ENCODE measurements at regions not wholly inside any gene's neighbourhood (a gene's known extent, or its start where the extent isn't known, plus 50 kb on each side); places are given as distances from the start of the nearest gene placed in this dataset.

GRCh38 chr12:13283867-13284266 is 87.3 kb downstream of the EMP1 start:
- TF ChIP-seq CTCF (IDR thresholded peaks at IDR 0.05) = no peak
- Histone ChIP-seq H3K4me3 (no peak overlapping the region), H3K36me3 (no peaks in the 10 kb centered on the region), H3K27ac (no peak overlapping the region), H3K9ac (ENCODE audit: low read depth in 2 of 2, low read length in 2 of 2) (no peak overlapping the region), H3K27me3 (no peaks in the 10 kb centered on the region), H3K4me1 (no peaks in the 10 kb centered on the region), H3K9me3 (no peaks in the 10 kb centered on the region)
- intact Hi-C loops (cut with DNase I) = no loop called here
- no peak for DNase-seq

GRCh38 chr12:13282861-13283260 is 86.3 kb downstream of the EMP1 start:
- no peaks in the 10 kb centered on the region for H3K9me3 ChIP-seq
- H3K27me3 ChIP-seq = no peaks in the 10 kb centered on the region
- TF ChIP-seq CTCF (IDR thresholded peaks at IDR 0.05) = no peak
- no peak overlapping the region for H3K9ac ChIP-seq (ENCODE audit: low read depth in 2 of 2, low read length in 2 of 2)
- intact Hi-C loops (cut with DNase I) = no loop called here
- no peaks in the 10 kb centered on the region for H3K36me3 ChIP-seq
- no peak overlapping the region for H3K27ac ChIP-seq
- no peak overlapping the region for H3K4me3 ChIP-seq
- H3K4me1 ChIP-seq = no peaks in the 10 kb centered on the region
- DNase-seq = no peak

GRCh38 chr12:13278249-13278787 is 81.8 kb downstream of the EMP1 start:
- H3K36me3 ChIP-seq = no peaks in the 10 kb centered on the region

GRCh38 chr12:13277293-13277692 is 80.8 kb downstream of the EMP1 start:
- H3K9ac ChIP-seq (ENCODE audit: low read depth in 2 of 2, low read length in 2 of 2) = no peak overlapping the region
- no peak for TF ChIP-seq CTCF (IDR thresholded peaks at IDR 0.05)
- H3K4me3 ChIP-seq = no peak overlapping the region
- H3K27ac ChIP-seq = no peak overlapping the region
- H3K4me1 ChIP-seq = no peaks in the 10 kb centered on the region
- H3K27me3 ChIP-seq = no peaks in the 10 kb centered on the region
- no peaks in the 10 kb centered on the region for H3K9me3 ChIP-seq
- intact Hi-C loops (cut with DNase I) = loop anchor here (5.0 to 10.0 kb wide), 3 partner anchors 258 to 890 kb away; no protein-coding TSS in a partner anchor
- no peak for DNase-seq
- H3K36me3 ChIP-seq = no peaks in the 10 kb centered on the region

More at GRCh38 chr12:13278249-13278787, 81.8 kb downstream of the EMP1 start:
- Histone ChIP-seq H3K9me3 (no peaks in the 10 kb centered on the region), H3K27me3 (no peaks in the 10 kb centered on the region), H3K4me1 (no peaks in the 10 kb centered on the region), H3K4me3 (no peak overlapping the region), H3K9ac (ENCODE audit: low read depth in 2 of 2, low read length in 2 of 2) (no peak overlapping the region), H3K27ac (no peak overlapping the region)
- DNase-seq = peak; percentile 59
- intact Hi-C loops (cut with DNase I) = loop anchor here (5.0 to 10.0 kb wide), 3 partner anchors 256 to 889 kb away; no protein-coding TSS in a partner anchor
- TF ChIP-seq CTCF (IDR thresholded peaks at IDR 0.05) = peak; percentile 99

GRCh38 chr12:13275241-13276085 is 78.9 kb downstream of the EMP1 start:
- Histone ChIP-seq H3K27ac (no peak overlapping the region), H3K4me1 (no peaks in the 10 kb centered on the region), H3K4me3 (no peak overlapping the region), H3K36me3 (no peaks in the 10 kb centered on the region), H3K9me3 (no peaks in the 10 kb centered on the region), H3K27me3 (no peaks in the 10 kb centered on the region), H3K9ac (ENCODE audit: low read depth in 2 of 2, low read length in 2 of 2) (no peak overlapping the region)
- intact Hi-C loops (cut with DNase I) = loop anchor here (5.0 to 10.0 kb wide), 3 partner anchors 259 to 892 kb away; no protein-coding TSS in a partner anchor
- no peak for TF ChIP-seq CTCF (IDR thresholded peaks at IDR 0.05)
- DNase-seq = no peak

Measured in colonic mucosa (tissue), 4 donors.